ENCODE measurements at regions not wholly inside any gene's neighbourhood (a gene's known extent, or its start where the extent isn't known, plus 50 kb on each side); places are given as distances from the start of the nearest gene placed in this dataset.

GRCh38 chr6:71457929-71458328 lies 169.3 kb downstream of the OGFRL1 start:
- H3K27me3 Mint-ChIP-seq (ENCODE audit: insufficient read depth), result no peaks in the 10 kb centered on the region
- no peaks in the 10 kb centered on the region for H3K36me3 Mint-ChIP-seq (ENCODE audit: low read depth)
- Histone ChIP-seq H3K36me3 (ENCODE audit: control insufficient read depth, insufficient read depth, low read length) (no peaks in the 10 kb centered on the region), H3K4me1 (ENCODE audit: control insufficient read depth, insufficient read depth, low read length) (no peaks in the 10 kb centered on the region), H3K27me3 (ENCODE audit: control insufficient read depth, insufficient read depth, low read length, poor library complexity, severe bottlenecking) (no peaks in the 10 kb centered on the region), H3K4me3 (ENCODE audit: low read length) (no peak overlapping the region), H3K27ac (ENCODE audit: low read depth, low read length) (no peak overlapping the region), H3K9me3 (ENCODE audit: control insufficient read depth, low read length) (no peaks in the 10 kb centered on the region), H3K9ac (ENCODE audit: extremely low read depth, low read length, poor library complexity, severe bottlenecking) (no peak overlapping the region)
- no peaks in the 10 kb centered on the region for H3K9me3 Mint-ChIP-seq
- H3K4me1 Mint-ChIP-seq, result no peaks in the 10 kb centered on the region
- no peak for DNase-seq
- H3K27ac Mint-ChIP-seq, result no peak overlapping the region
- no peak for TF ChIP-seq CTCF (conservative IDR thresholded peaks at IDR 0.05)
- no peak overlapping the region for H3K4me3 Mint-ChIP-seq
- WGBS, 2 experiments (ENCODE audit: insufficient coverage in 1 of 2, insufficient read length in 1 of 2), result 88 to 100% methylated on average over 1 of the region's 1 CpG

GRCh38 chr6:71459162-71459561 lies 170.6 kb downstream of the OGFRL1 start:
- DNase-seq, result no peak
- Histone ChIP-seq H3K27me3 (ENCODE audit: control insufficient read depth, insufficient read depth, low read length, poor library complexity, severe bottlenecking) (no peaks in the 10 kb centered on the region), H3K36me3 (ENCODE audit: control insufficient read depth, insufficient read depth, low read length) (no peaks in the 10 kb centered on the region), H3K4me1 (ENCODE audit: control insufficient read depth, insufficient read depth, low read length) (no peaks in the 10 kb centered on the region), H3K9ac (ENCODE audit: extremely low read depth, low read length, poor library complexity, severe bottlenecking) (no peak overlapping the region), H3K27ac (ENCODE audit: low read depth, low read length) (no peak overlapping the region), H3K4me3 (ENCODE audit: low read length) (no peak overlapping the region), H3K9me3 (ENCODE audit: control insufficient read depth, low read length) (no peaks in the 10 kb centered on the region)
- Mint-ChIP-seq H3K27me3 (ENCODE audit: insufficient read depth) (no peaks in the 10 kb centered on the region), H3K36me3 (ENCODE audit: low read depth) (no peaks in the 10 kb centered on the region), H3K27ac (no peak overlapping the region), H3K4me3 (no peak overlapping the region), H3K9me3 (no peaks in the 10 kb centered on the region), H3K4me1 (no peaks in the 10 kb centered on the region)
- TF ChIP-seq CTCF (conservative IDR thresholded peaks at IDR 0.05), result no peak
- WGBS, 2 experiments (ENCODE audit: insufficient coverage in 1 of 2, insufficient read length in 1 of 2), result 79 to 100% methylated on average over 1 to 2 of the region's 2 CpGs

GRCh38 chr6:71460933-71461332 lies 172.3 kb downstream of the OGFRL1 start:
- H3K4me1 ChIP-seq (ENCODE audit: control insufficient read depth, insufficient read depth, low read length), result no peaks in the 10 kb centered on the region
- 89 to 95% methylated on average over 2 to 3 of the region's 3 CpGs for WGBS, 2 experiments (ENCODE audit: insufficient coverage in 1 of 2, insufficient read length in 1 of 2)
- peaks cover 13% of the 10 kb centered on the region for H3K9me3 Mint-ChIP-seq
- H3K27me3 Mint-ChIP-seq (ENCODE audit: insufficient read depth), result no peaks in the 10 kb centered on the region
- H3K4me3 Mint-ChIP-seq, result no peak overlapping the region
- H3K9ac ChIP-seq (ENCODE audit: extremely low read depth, low read length, poor library complexity, severe bottlenecking), result no peak overlapping the region
- no peaks in the 10 kb centered on the region for H3K36me3 ChIP-seq (ENCODE audit: control insufficient read depth, insufficient read depth, low read length)
- no peaks in the 10 kb centered on the region for H3K27me3 ChIP-seq (ENCODE audit: control insufficient read depth, insufficient read depth, low read length, poor library complexity, severe bottlenecking)
- no peaks in the 10 kb centered on the region for H3K4me1 Mint-ChIP-seq
- no peak for DNase-seq
- H3K36me3 Mint-ChIP-seq (ENCODE audit: low read depth), result peaks cover 1% of the 10 kb centered on the region
- H3K4me3 ChIP-seq (ENCODE audit: low read length), result no peak overlapping the region
- peaks cover under 1% of the 10 kb centered on the region for H3K9me3 ChIP-seq (ENCODE audit: control insufficient read depth, low read length)
- no peak overlapping the region for H3K27ac Mint-ChIP-seq
- no peak overlapping the region for H3K27ac ChIP-seq (ENCODE audit: low read depth, low read length)
- TF ChIP-seq CTCF (conservative IDR thresholded peaks at IDR 0.05), result no peak
